CD4-positive, alpha-beta T cell treated with Interleukin-15 for 1 hour (primary cell): ENCODE measurements at regions not wholly inside any gene's neighbourhood (a gene's known extent, or its start where the extent isn't known, plus 50 kb on each side); places are given as distances from the start of the nearest gene placed in this dataset.

Experiments used
- DNase-seq: peaks from one replicate; pipeline ENCODE4 v3.0.0-alpha.2; 2020

- DNase-seq = peak; percentile 3
Observed at GRCh38 chr22:11131178-11131577, 4396.8 kb upstream of the OR11H1 start.
